ENCODE measurements at regions not wholly inside any gene's neighbourhood (a gene's known extent, or its start where the extent isn't known, plus 50 kb on each side); places are given as distances from the start of the nearest gene placed in this dataset.

GRCh38 chr7:9023675-9024294 is 590.4 kb downstream of the NXPH1 start:
- TF ChIP-seq CTCF (IDR thresholded peaks at IDR 0.05; ENCODE audit: borderline replicate concordance, extremely low read depth, low read length, poor library complexity, severe bottlenecking), result no peak
- no peak for TF ChIP-seq EZH2 (IDR thresholded peaks at IDR 0.05; ENCODE audit: borderline replicate concordance, low read depth, low read length, severe bottlenecking)
- Histone ChIP-seq H3K9me3 (ENCODE audit: insufficient read depth, low read length, severe bottlenecking) (no peaks in the 10 kb centered on the region), H3K4me1 (ENCODE audit: insufficient read depth, low read length) (no peaks in the 10 kb centered on the region), H3K4me2 (ENCODE audit: insufficient read depth, low read length) (no peak overlapping the region), H3K36me3 (ENCODE audit: insufficient read depth, low read length) (no peaks in the 10 kb centered on the region), H3K4me3 (ENCODE audit: low read depth in 1 of 2, low read length in 2 of 2) (no peak overlapping the region), H3K27me3 (ENCODE audit: insufficient read depth, low read length, poor library complexity) (peaks cover 2% of the 10 kb centered on the region), H3K27ac (ENCODE audit: low read length) (no peak overlapping the region), H2AFZ (ENCODE audit: low read depth, low read length) (no peak overlapping the region), H3K79me2 (ENCODE audit: insufficient read depth, low read length) (no peaks in the 10 kb centered on the region), H4K20me1 (ENCODE audit: insufficient read depth, low read length) (no peaks in the 10 kb centered on the region), H3K9ac (ENCODE audit: low read depth, low read length) (no peak overlapping the region)
- DNase-seq (no peak), ATAC-seq (ENCODE audit: insufficient read depth, low read depth) (no peak)

- no peak for TF ChIP-seq CTCF (IDR thresholded peaks at IDR 0.05; ENCODE audit: borderline replicate concordance, extremely low read depth, low read length, poor library complexity, severe bottlenecking)
- no peak for TF ChIP-seq EZH2 (IDR thresholded peaks at IDR 0.05; ENCODE audit: borderline replicate concordance, low read depth, low read length, severe bottlenecking)
- Histone ChIP-seq H3K36me3 (ENCODE audit: insufficient read depth, low read length) (no peaks in the 10 kb centered on the region), H3K27me3 (ENCODE audit: insufficient read depth, low read length, poor library complexity) (peaks cover 2% of the 10 kb centered on the region), H3K4me3 (ENCODE audit: low read depth in 1 of 2, low read length in 2 of 2) (no peak overlapping the region), H3K9ac (ENCODE audit: low read depth, low read length) (no peak overlapping the region), H3K9me3 (ENCODE audit: insufficient read depth, low read length, severe bottlenecking) (no peaks in the 10 kb centered on the region), H3K4me2 (ENCODE audit: insufficient read depth, low read length) (no peak overlapping the region), H2AFZ (ENCODE audit: low read depth, low read length) (no peak overlapping the region), H4K20me1 (ENCODE audit: insufficient read depth, low read length) (no peaks in the 10 kb centered on the region), H3K79me2 (ENCODE audit: insufficient read depth, low read length) (no peaks in the 10 kb centered on the region), H3K27ac (ENCODE audit: low read length) (no peak overlapping the region), H3K4me1 (ENCODE audit: insufficient read depth, low read length) (no peaks in the 10 kb centered on the region)
- no peak for ATAC-seq (ENCODE audit: insufficient read depth, low read depth)
- no peak for DNase-seq
Measured at GRCh38 chr7:9026121-9026520, 592.7 kb downstream of the NXPH1 start.

GRCh38 chr7:9028012-9028411 is 594.6 kb downstream of the NXPH1 start:
- TF ChIP-seq CTCF (IDR thresholded peaks at IDR 0.05; ENCODE audit: borderline replicate concordance, extremely low read depth, low read length, poor library complexity, severe bottlenecking) (no peak), EZH2 (IDR thresholded peaks at IDR 0.05; ENCODE audit: borderline replicate concordance, low read depth, low read length, severe bottlenecking) (no peak)

More at GRCh38 chr7:9028012-9028411, 594.6 kb downstream of the NXPH1 start:
- Histone ChIP-seq H2AFZ (ENCODE audit: low read depth, low read length) (no peak overlapping the region), H4K20me1 (ENCODE audit: insufficient read depth, low read length) (no peaks in the 10 kb centered on the region), H3K4me1 (ENCODE audit: insufficient read depth, low read length) (no peaks in the 10 kb centered on the region), H3K79me2 (ENCODE audit: insufficient read depth, low read length) (no peaks in the 10 kb centered on the region), H3K9ac (ENCODE audit: low read depth, low read length) (no peak overlapping the region), H3K27me3 (ENCODE audit: insufficient read depth, low read length, poor library complexity) (peaks cover 2% of the 10 kb centered on the region), H3K4me3 (ENCODE audit: low read depth in 1 of 2, low read length in 2 of 2) (no peak overlapping the region), H3K4me2 (ENCODE audit: insufficient read depth, low read length) (no peak overlapping the region), H3K9me3 (ENCODE audit: insufficient read depth, low read length, severe bottlenecking) (no peaks in the 10 kb centered on the region), H3K27ac (ENCODE audit: low read length) (no peak overlapping the region), H3K36me3 (ENCODE audit: insufficient read depth, low read length) (no peaks in the 10 kb centered on the region)
- no peak for ATAC-seq (ENCODE audit: insufficient read depth, low read depth)
- DNase-seq, result no peak
